ENCODE measurements at regions not wholly inside any gene's neighbourhood (a gene's known extent, or its start where the extent isn't known, plus 50 kb on each side); places are given as distances from the start of the nearest gene placed in this dataset.
"Not testable (repeated sequence)": the region's sequence is repeated elsewhere in the genome, so short reads cannot be mapped to it uniquely, and the experiment has no call there.

DNA sequence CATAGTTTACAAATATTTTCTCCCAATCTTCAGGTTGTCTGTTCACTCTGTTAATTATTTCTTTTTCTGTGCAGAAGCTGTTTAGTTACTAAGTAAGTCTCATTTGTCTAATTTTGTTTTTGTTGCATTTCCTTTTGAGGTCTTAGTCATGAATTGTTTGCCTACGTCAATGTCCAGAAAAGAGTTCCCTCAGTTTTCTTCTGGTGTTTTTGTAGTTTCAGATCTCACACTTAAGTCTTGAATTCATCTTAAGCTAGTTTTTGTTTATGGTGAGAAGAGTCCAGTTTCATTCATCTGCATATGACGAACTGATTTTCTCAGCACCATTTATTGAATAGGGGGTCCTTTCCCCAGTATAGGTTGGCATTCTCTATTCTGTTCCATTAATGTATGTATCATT is 1252.2 kb upstream of the TMEFF2 start:
- DNase-seq (ENCODE audit: low read depth) (no peak), FAIRE-seq (no peak)
- H3K9ac ChIP-seq (ENCODE audit: low read length) = no peak overlapping the region
- no peak overlapping the region for H3K4me3 Mint-ChIP-seq (ENCODE audit: unreplicated experiment)
- H3K4me2 ChIP-seq (ENCODE audit: low read length) = no peak overlapping the region
- H3K4me1 Mint-ChIP-seq (ENCODE audit: low read depth, unreplicated experiment) = no peaks in the 10 kb centered on the region
- H3K27me3 ChIP-seq (ENCODE audit: insufficient read depth, low read length) = no peaks in the 10 kb centered on the region
- H3K4me3 ChIP-seq (ENCODE audit: insufficient read depth, low read depth, low read length) = no peak overlapping the region
- H3K9me3 Mint-ChIP-seq (ENCODE audit: unreplicated experiment) = no peaks in the 10 kb centered on the region
- H4K20me1 ChIP-seq (ENCODE audit: insufficient read depth, low read length) = no peaks in the 10 kb centered on the region
- no peaks in the 10 kb centered on the region for H3K27me3 Mint-ChIP-seq (ENCODE audit: low read depth, unreplicated experiment)
- no peaks in the 10 kb centered on the region for H3K79me2 ChIP-seq (ENCODE audit: insufficient read depth, low read length)
- no peaks in the 10 kb centered on the region for H3K4me1 ChIP-seq (ENCODE audit: insufficient read depth, low read length)
- no peaks in the 10 kb centered on the region for H3K36me3 Mint-ChIP-seq (ENCODE audit: low read depth, unreplicated experiment)
- no peak overlapping the region for H3K27ac ChIP-seq (ENCODE audit: low read depth, low read length)
- no peaks in the 10 kb centered on the region for H3K36me3 ChIP-seq (ENCODE audit: insufficient read depth, low read length)
- H3K9me3 ChIP-seq (ENCODE audit: insufficient read depth, low read depth, low read length) = no peaks in the 10 kb centered on the region
- H3K27ac Mint-ChIP-seq (ENCODE audit: unreplicated experiment) = no peak overlapping the region
- TF ChIP-seq, protein P1, sequence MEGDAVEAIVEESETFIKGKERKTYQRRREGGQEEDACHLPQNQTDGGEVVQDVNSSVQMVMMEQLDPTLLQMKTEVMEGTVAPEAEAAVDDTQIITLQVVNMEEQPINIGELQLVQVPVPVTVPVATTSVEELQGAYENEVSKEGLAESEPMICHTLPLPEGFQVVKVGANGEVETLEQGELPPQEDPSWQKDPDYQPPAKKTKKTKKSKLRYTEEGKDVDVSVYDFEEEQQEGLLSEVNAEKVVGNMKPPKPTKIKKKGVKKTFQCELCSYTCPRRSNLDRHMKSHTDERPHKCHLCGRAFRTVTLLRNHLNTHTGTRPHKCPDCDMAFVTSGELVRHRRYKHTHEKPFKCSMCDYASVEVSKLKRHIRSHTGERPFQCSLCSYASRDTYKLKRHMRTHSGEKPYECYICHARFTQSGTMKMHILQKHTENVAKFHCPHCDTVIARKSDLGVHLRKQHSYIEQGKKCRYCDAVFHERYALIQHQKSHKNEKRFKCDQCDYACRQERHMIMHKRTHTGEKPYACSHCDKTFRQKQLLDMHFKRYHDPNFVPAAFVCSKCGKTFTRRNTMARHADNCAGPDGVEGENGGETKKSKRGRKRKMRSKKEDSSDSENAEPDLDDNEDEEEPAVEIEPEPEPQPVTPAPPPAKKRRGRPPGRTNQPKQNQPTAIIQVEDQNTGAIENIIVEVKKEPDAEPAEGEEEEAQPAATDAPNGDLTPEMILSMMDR (IDR thresholded peaks at IDR 0.05; ENCODE audit: insufficient read depth, low read depth, low read length) = no peak
- TF ChIP-seq EZH2 (IDR thresholded peaks at IDR 0.05; ENCODE audit: insufficient read depth, low read length) = no peak
- no peak overlapping the region for H2AFZ ChIP-seq (ENCODE audit: low read depth, low read length)

DNA sequence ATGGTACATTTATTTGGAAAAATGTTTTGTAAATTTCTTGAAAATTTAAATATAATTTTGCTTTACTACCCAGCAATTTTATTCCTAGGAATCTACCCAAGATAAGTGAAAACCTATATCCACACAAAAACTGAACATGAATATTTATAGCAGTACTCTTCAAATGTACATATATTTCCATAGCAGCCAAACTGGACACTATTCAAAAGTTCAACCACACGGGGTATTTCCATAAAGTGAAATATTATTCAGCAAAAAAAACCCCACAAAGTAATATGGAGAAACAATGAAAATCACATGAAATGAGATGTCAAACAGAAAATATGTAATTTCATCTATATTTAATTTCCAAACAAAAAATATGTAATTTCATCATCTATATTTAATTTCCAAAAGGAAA is 1247.6 kb upstream of the TMEFF2 start:
- Histone ChIP-seq H3K4me1 (ENCODE audit: insufficient read depth, low read length) (no peaks in the 10 kb centered on the region), H4K20me1 (ENCODE audit: insufficient read depth, low read length) (no peaks in the 10 kb centered on the region), H3K27ac (ENCODE audit: low read depth, low read length) (no peak overlapping the region), H3K4me3 (ENCODE audit: insufficient read depth, low read depth, low read length) (no peak overlapping the region), H3K27me3 (ENCODE audit: insufficient read depth, low read length) (no peaks in the 10 kb centered on the region), H3K36me3 (ENCODE audit: insufficient read depth, low read length) (no peaks in the 10 kb centered on the region), H3K9ac (ENCODE audit: low read length) (no peak overlapping the region), H2AFZ (ENCODE audit: low read depth, low read length) (no peak overlapping the region), H3K79me2 (ENCODE audit: insufficient read depth, low read length) (no peaks in the 10 kb centered on the region), H3K9me3 (ENCODE audit: insufficient read depth, low read depth, low read length) (no peaks in the 10 kb centered on the region), H3K4me2 (ENCODE audit: low read length) (no peak overlapping the region)
- Mint-ChIP-seq H3K27me3 (ENCODE audit: low read depth, unreplicated experiment) (no peaks in the 10 kb centered on the region), H3K4me1 (ENCODE audit: low read depth, unreplicated experiment) (no peaks in the 10 kb centered on the region), H3K27ac (ENCODE audit: unreplicated experiment) (no peak overlapping the region), H3K9me3 (ENCODE audit: unreplicated experiment) (no peaks in the 10 kb centered on the region), H3K4me3 (ENCODE audit: unreplicated experiment) (no peak overlapping the region), H3K36me3 (ENCODE audit: low read depth, unreplicated experiment) (no peaks in the 10 kb centered on the region)
- DNase-seq (ENCODE audit: low read depth) (no peak), FAIRE-seq (no peak)
- TF ChIP-seq, protein P1 (IDR thresholded peaks at IDR 0.05; ENCODE audit: insufficient read depth, low read depth, low read length) = no peak
- TF ChIP-seq EZH2 (IDR thresholded peaks at IDR 0.05; ENCODE audit: insufficient read depth, low read length) = no peak

DNA sequence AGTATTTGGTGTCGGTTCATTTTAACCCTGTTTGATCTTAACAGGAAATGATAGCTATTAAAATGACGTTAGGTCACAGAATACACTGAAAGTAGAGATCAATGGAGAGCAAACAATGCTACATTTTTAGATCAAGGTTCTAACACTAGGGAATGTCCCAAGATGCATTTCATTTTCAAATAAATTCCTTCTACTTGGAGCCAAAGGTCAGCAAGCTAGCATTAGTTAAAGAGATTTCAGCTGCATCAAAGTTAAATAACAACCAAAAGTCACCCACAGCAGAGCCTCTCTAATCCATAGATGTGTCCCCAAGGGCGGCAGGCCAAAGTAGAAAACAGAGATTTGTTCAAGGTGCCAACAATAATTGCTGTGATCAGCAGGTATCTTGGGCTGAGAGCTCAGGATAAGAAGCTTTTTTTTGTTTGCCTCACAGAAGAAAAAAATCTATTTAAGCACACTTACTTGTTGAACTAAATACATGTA is 1233.6 kb upstream of the TMEFF2 start:
- Histone ChIP-seq H3K79me2 (ENCODE audit: insufficient read depth, low read length) (no peaks in the 10 kb centered on the region), H3K9me3 (ENCODE audit: insufficient read depth, low read depth, low read length) (no peaks in the 10 kb centered on the region), H3K9ac (ENCODE audit: low read length) (no peak overlapping the region), H3K4me1 (ENCODE audit: insufficient read depth, low read length) (no peaks in the 10 kb centered on the region), H3K4me2 (ENCODE audit: low read length) (no peak overlapping the region), H3K27me3 (ENCODE audit: insufficient read depth, low read length) (no peaks in the 10 kb centered on the region), H2AFZ (ENCODE audit: low read depth, low read length) (no peak overlapping the region), H3K36me3 (ENCODE audit: insufficient read depth, low read length) (no peaks in the 10 kb centered on the region), H4K20me1 (ENCODE audit: insufficient read depth, low read length) (no peaks in the 10 kb centered on the region), H3K4me3 (ENCODE audit: insufficient read depth, low read depth, low read length) (no peak overlapping the region), H3K27ac (ENCODE audit: low read depth, low read length) (no peak overlapping the region)
- Mint-ChIP-seq H3K9me3 (ENCODE audit: unreplicated experiment) (no peaks in the 10 kb centered on the region), H3K27ac (ENCODE audit: unreplicated experiment) (no peak overlapping the region), H3K4me3 (ENCODE audit: unreplicated experiment) (no peak overlapping the region), H3K4me1 (ENCODE audit: low read depth, unreplicated experiment) (no peaks in the 10 kb centered on the region), H3K27me3 (ENCODE audit: low read depth, unreplicated experiment) (no peaks in the 10 kb centered on the region), H3K36me3 (ENCODE audit: low read depth, unreplicated experiment) (no peaks in the 10 kb centered on the region)
- FAIRE-seq (no peak), DNase-seq (ENCODE audit: low read depth) (no peak)
- TF ChIP-seq EZH2 (IDR thresholded peaks at IDR 0.05; ENCODE audit: insufficient read depth, low read length) = no peak
- TF ChIP-seq, protein P1 (IDR thresholded peaks at IDR 0.05; ENCODE audit: insufficient read depth, low read depth, low read length) = no peak

DNA sequence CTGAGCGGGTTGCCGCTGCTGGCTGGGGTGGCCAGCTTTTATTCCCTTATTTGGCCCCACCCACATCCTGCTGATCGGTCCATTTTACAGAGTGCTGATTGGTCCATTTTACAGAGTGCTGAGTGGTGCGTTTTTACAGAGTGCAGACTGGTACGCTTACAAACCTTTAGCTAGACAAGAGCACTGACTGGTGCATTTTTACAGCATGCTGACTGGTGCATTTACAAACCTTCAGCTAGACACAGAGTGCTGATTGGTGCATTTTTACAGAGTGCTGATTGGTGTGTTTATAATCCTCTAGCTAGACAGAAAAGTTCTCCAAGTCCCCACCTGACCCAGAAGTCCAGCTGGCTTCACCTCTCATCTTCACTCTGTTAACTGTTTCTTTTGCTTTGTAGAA is 1217.6 kb upstream of the TMEFF2 start:
- H3K4me1 ChIP-seq (ENCODE audit: insufficient read depth, low read length); H3K9ac ChIP-seq (ENCODE audit: low read length); H3K4me3 Mint-ChIP-seq (ENCODE audit: unreplicated experiment); DNase-seq (ENCODE audit: low read depth); H3K27me3 ChIP-seq (ENCODE audit: insufficient read depth, low read length); H3K9me3 Mint-ChIP-seq (ENCODE audit: unreplicated experiment); H3K79me2 ChIP-seq (ENCODE audit: insufficient read depth, low read length); H3K9me3 ChIP-seq (ENCODE audit: insufficient read depth, low read depth, low read length); H3K36me3 ChIP-seq (ENCODE audit: insufficient read depth, low read length); FAIRE-seq; H3K36me3 Mint-ChIP-seq (ENCODE audit: low read depth, unreplicated experiment); H3K4me2 ChIP-seq (ENCODE audit: low read length); H3K27ac Mint-ChIP-seq (ENCODE audit: unreplicated experiment); H2AFZ ChIP-seq (ENCODE audit: low read depth, low read length); H3K27me3 Mint-ChIP-seq (ENCODE audit: low read depth, unreplicated experiment); H3K27ac ChIP-seq (ENCODE audit: low read depth, low read length); H4K20me1 ChIP-seq (ENCODE audit: insufficient read depth, low read length); H3K4me1 Mint-ChIP-seq (ENCODE audit: low read depth, unreplicated experiment); H3K4me3 ChIP-seq (ENCODE audit: insufficient read depth, low read depth, low read length): not testable (repeated sequence)
